Loucy (cell line): ENCODE measurements at regions not wholly inside any gene's neighbourhood (a gene's known extent, or its start where the extent isn't known, plus 50 kb on each side); places are given as distances from the start of the nearest gene placed in this dataset.

Source experiments
- H2AFZ ChIP-seq: fragments of 200-600 bp; sonication (generic); 2 replicates; pipeline ENCODE4 v1.6.0; 2016; ENCODE audit warnings: antibody characterized with exemption, mild to moderate bottlenecking, low read length, moderate library complexity
- H3F3A ChIP-seq: fragments of 200-600 bp; 2 replicates; pipeline ENCODE4 v1.6.0; 2016; ENCODE audit warnings: antibody characterized with exemption, low read depth, mild to moderate bottlenecking
- H3K27me3 ChIP-seq: fragments of 200-600 bp; sonication (generic); 2 replicates; pipeline ENCODE4 v1.6.1; 2014; ENCODE audit warnings: low read length, mild to moderate bottlenecking; ENCODE audit not compliant: insufficient read depth, poor library complexity, severe bottlenecking
- H3K36me3 ChIP-seq: fragments of 200-600 bp; sonication (generic); 2 replicates; pipeline ENCODE4 v1.6.1; 2016; ENCODE audit warnings: low read length; ENCODE audit not compliant: insufficient read depth
- H3K4me1 ChIP-seq: fragments of 200-600 bp; sonication (generic); 2 replicates; pipeline ENCODE4 v1.5.1; 2014; ENCODE audit warnings: low read length, mild to moderate bottlenecking; ENCODE audit not compliant: insufficient read depth, poor library complexity, severe bottlenecking
- H3K4me2 ChIP-seq: fragments of 200-600 bp; sonication (generic); 2 replicates; pipeline ENCODE4 v1.6.0; 2014; ENCODE audit warnings: antibody characterized with exemption, low read length, low read depth, mild to moderate bottlenecking; ENCODE audit not compliant: poor library complexity, severe bottlenecking
- H3K4me3 ChIP-seq: fragments of 200-600 bp; sonication (generic); 2 replicates; pipeline ENCODE4 v1.5.1; 2014; ENCODE audit warnings: low read length, mild to moderate bottlenecking, mixed read lengths; ENCODE audit not compliant: poor library complexity, severe bottlenecking
- H3K79me2 ChIP-seq: fragments of 200-600 bp; sonication (generic); 2 replicates; pipeline ENCODE4 v1.6.1; 2014; ENCODE audit warnings: low read length; ENCODE audit not compliant: insufficient read depth
- H3K9ac ChIP-seq: fragments of 200-600 bp; sonication (generic); 2 replicates; pipeline ENCODE4 v1.6.0; 2014; ENCODE audit warnings: mild to moderate bottlenecking, low read depth, low read length, moderate library complexity; ENCODE audit not compliant: poor library complexity, severe bottlenecking
- H3K9me2 ChIP-seq: fragments of 200-600 bp; sonication (generic); replicated peaks from 2 replicates; pipeline ENCODE4 v1.6.1; 2016; ENCODE audit warnings: low read depth, low read length, mixed read lengths
- H3K9me3 ChIP-seq: fragments of 200-600 bp; sonication (generic); 2 replicates; pipeline ENCODE4 v1.6.1; 2014; ENCODE audit warnings: mild to moderate bottlenecking, antibody characterized with exemption, low read length, low read depth; ENCODE audit not compliant: insufficient read depth
- H4K20me1 ChIP-seq: fragments of 200-600 bp; sonication (generic); 2 replicates; pipeline ENCODE4 v1.6.0; 2014; ENCODE audit warnings: antibody characterized with exemption, low read length, mild to moderate bottlenecking; ENCODE audit not compliant: insufficient read depth, poor library complexity, severe bottlenecking
- EZH2phosphoT487 ChIP-seq: fragments of 200-600 bp; IDR thresholded peaks from 2 replicates; pipeline ENCODE4 v1.6.1; 2018; ENCODE audit warnings: antibody characterized with exemption, mild to moderate bottlenecking, moderate library complexity, borderline replicate concordance
- TF ChIP-seq, protein P1 (sequence below): fragments of 200-600 bp; sonication (generic); conservative IDR thresholded peaks from 2 replicates; pipeline ENCODE4 v1.5.1; 2014; ENCODE audit warnings: mild to moderate bottlenecking, antibody characterized with exemption, low read length

DNA sequence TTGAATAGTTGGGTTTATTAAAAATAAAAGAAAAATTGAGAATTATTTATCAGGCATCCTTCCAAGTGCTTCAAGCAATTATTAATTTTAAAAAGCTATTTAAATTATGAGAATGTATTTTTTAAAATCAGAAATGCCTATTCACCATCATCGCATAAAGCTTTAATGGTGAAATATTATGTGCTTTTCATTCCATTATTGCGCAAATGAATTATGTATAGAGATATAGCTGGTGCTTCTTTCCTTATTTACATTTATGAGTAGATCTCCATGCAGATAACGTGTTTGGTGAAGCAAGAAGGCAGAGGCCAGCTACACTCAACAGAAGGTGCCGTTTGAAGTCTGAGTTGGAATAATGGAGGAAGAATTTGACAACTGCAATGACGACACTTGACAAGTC is 549.1 kb upstream of the DPP6 start:
- no peak overlapping the region for H2AFZ ChIP-seq
- no peaks in the 10 kb centered on the region for H3F3A ChIP-seq
- H4K20me1 ChIP-seq, result no peaks in the 10 kb centered on the region
- no peak overlapping the region for H3K9ac ChIP-seq
- 0 out of 2 replicates have a peak, but pooled peaks cover 3% of the 10 kb centered on the region for H3K9me3 ChIP-seq
- H3K4me2 ChIP-seq, result no peak overlapping the region
- H3K9me2 ChIP-seq, result no peaks in the 10 kb centered on the region
- H3K27me3 ChIP-seq, result no peaks in the 10 kb centered on the region
- no peak for TF ChIP-seq EZH2phosphoT487
- TF ChIP-seq, protein P1, sequence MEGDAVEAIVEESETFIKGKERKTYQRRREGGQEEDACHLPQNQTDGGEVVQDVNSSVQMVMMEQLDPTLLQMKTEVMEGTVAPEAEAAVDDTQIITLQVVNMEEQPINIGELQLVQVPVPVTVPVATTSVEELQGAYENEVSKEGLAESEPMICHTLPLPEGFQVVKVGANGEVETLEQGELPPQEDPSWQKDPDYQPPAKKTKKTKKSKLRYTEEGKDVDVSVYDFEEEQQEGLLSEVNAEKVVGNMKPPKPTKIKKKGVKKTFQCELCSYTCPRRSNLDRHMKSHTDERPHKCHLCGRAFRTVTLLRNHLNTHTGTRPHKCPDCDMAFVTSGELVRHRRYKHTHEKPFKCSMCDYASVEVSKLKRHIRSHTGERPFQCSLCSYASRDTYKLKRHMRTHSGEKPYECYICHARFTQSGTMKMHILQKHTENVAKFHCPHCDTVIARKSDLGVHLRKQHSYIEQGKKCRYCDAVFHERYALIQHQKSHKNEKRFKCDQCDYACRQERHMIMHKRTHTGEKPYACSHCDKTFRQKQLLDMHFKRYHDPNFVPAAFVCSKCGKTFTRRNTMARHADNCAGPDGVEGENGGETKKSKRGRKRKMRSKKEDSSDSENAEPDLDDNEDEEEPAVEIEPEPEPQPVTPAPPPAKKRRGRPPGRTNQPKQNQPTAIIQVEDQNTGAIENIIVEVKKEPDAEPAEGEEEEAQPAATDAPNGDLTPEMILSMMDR, result no peak
- no peak overlapping the region for H3K4me3 ChIP-seq
- H3K79me2 ChIP-seq, result no peaks in the 10 kb centered on the region
- no peaks in the 10 kb centered on the region for H3K4me1 ChIP-seq
- H3K36me3 ChIP-seq, result no peaks in the 10 kb centered on the region

DNA sequence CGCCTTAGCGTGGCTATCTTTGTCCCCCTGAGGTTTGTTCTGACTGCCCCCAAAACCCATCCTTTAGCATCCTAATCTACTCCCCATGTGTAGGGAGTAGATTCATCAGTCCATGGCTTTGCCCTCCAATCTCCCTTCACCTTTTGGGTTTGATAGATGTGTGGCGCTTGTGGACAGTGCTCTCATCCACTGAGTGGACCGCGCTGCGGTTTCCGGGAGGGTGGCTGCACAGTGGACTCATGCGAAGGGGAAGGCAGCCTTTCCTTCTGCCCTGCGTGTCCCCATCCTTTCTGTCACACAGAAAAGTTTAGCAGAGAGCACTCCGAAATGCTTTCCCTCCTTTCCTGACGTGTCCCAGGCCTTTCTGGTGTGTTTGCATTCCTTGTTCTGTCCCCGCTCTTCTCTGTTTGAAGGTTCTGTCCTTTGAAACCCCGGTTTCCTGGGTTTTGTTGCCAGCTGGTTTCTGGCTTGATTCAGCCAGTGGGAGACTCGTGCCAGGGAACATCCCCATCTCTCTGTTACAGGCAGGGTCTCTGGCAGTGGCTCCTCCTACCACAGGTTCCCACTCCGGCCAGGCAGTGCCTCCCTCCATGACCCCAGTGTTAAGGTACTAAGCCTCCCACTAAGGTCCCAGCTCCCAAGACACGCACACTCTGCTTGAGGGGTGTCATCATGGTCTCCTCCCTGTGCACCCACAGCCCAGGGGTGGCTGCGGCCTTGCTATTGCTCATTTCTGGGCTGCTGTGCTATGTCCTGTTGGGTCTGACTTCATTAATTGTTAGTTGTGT is 547.7 kb upstream of the DPP6 start:
- no peak overlapping the region for H2AFZ ChIP-seq
- H4K20me1 ChIP-seq, result no peaks in the 10 kb centered on the region
- no peak overlapping the region for H3K9ac ChIP-seq
- no peak overlapping the region for H3K4me3 ChIP-seq
- H3K79me2 ChIP-seq, result no peaks in the 10 kb centered on the region
- no peaks in the 10 kb centered on the region for H3K27me3 ChIP-seq
- TF ChIP-seq, protein P1, result no peak
- TF ChIP-seq EZH2phosphoT487, result no peak
- 0 out of 2 replicates have a peak, but pooled peaks cover 3% of the 10 kb centered on the region for H3K9me3 ChIP-seq
- H3K4me1 ChIP-seq, result no peaks in the 10 kb centered on the region
- H3K9me2 ChIP-seq, result no peaks in the 10 kb centered on the region
- H3K4me2 ChIP-seq, result no peak overlapping the region
- H3F3A ChIP-seq, result no peaks in the 10 kb centered on the region
- H3K36me3 ChIP-seq, result no peaks in the 10 kb centered on the region

DNA sequence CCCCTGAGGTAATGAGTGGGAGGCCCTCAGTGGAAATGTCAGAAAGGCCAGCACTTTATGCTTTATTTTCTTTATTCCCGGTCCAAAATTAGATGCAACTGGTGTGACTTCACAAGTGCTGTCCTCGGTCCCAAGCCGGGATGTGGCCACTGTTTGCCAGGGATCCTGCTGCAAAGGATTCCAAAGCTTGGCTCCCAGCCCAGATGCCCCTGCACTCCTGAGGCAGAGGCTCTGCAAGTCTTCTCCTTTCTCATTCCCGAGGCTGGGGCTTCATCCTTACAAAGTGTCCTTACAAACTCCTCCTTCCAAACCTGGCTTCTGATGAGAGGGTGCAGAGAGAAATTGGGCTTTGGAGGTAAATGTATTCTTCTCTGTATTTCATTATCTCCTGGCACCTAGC is 544.3 kb upstream of the DPP6 start:
- H4K20me1 ChIP-seq, result no peaks in the 10 kb centered on the region
- H3K9me3 ChIP-seq, result 0 out of 2 replicates have a peak, but pooled peaks cover 3% of the 10 kb centered on the region
- no peaks in the 10 kb centered on the region for H3K36me3 ChIP-seq
- no peak for TF ChIP-seq EZH2phosphoT487
- TF ChIP-seq, protein P1, result no peak
- no peak overlapping the region for H3K4me2 ChIP-seq
- H3K4me3 ChIP-seq, result no peak overlapping the region
- H3K9me2 ChIP-seq, result no peaks in the 10 kb centered on the region
- no peaks in the 10 kb centered on the region for H3F3A ChIP-seq
- H3K9ac ChIP-seq, result no peak overlapping the region
- H3K4me1 ChIP-seq, result no peaks in the 10 kb centered on the region
- no peaks in the 10 kb centered on the region for H3K79me2 ChIP-seq
- H3K27me3 ChIP-seq, result no peaks in the 10 kb centered on the region
- no peak overlapping the region for H2AFZ ChIP-seq
